K562 (cell line): ENCODE measurements at regions not wholly inside any gene's neighbourhood (a gene's known extent, or its start where the extent isn't known, plus 50 kb on each side); places are given as distances from the start of the nearest gene placed in this dataset.

Source experiments
- ATAC-seq: fragments of 200-7000 bp; cut with Tn5 transposase; 3 replicates; pipeline ENCODE4 v1.9.1; 2020; ENCODE audit warnings: moderate library complexity
- BruUV-seq: library from RNA; stranded (reverse); fragments of 400-500 nt; replicated peaks from 2 replicates; lab custom pipeline; 2021; lab: Mats Ljungman, UMichigan
- CTCF ChIA-PET: fragments of 300-600 bp; formaldehyde crosslinking; extraction: SDS; loops from one replicate; lab custom pipeline; 2021; ENCODE audit warnings: low intra/inter-chr PET ratio; lab: Yijun Ruan, JAX
- POLR2A ChIA-PET: fragments of 300-600, 350-650 bp; sonication (Branson Sonifier 250); formaldehyde crosslinking; extraction: SDS; loops from one replicate; lab custom pipeline; 2021; ENCODE audit warnings: antibody characterized with exemption, inconsistent platforms; lab: Yijun Ruan, JAX
- DNase-seq, 4 experiments: peaks; one replicate each; pipeline versions ENCODE4 v3.0.0 to v3.0.0-alpha.2; 2011 to 2018; ENCODE audit warnings: low spot score in 3 of 4, mixed read lengths in 3 of 4; ENCODE audit errors: extremely low read depth in 1 of 4
- FAIRE-seq: peaks from 2 replicates; lab custom pipeline; 2011; peaks lifted over from hg19 to GRCh38; lab: Jason Lieb, UNC
- H2AFZ ChIP-seq: 2 replicates; pipeline ENCODE4 v1.6.0; 2011; ENCODE audit warnings: low read depth, low read length, control low read depth, inconsistent platforms
- H3K27ac ChIP-seq: fragments of 200-600 bp; 3 replicates; pipeline ENCODE4 v1.8.0; 2011; ENCODE audit warnings: low read depth, mild to moderate bottlenecking, control low read depth, inconsistent platforms, low read length, moderate library complexity, mixed read lengths; ENCODE audit errors: extremely low read depth
- H3K27me3 ChIP-seq, 2 experiments: fragments of 300-600 bp in 1 of 2; 2 replicates in 1 of 2; 3 replicates in 1 of 2; pipeline versions ENCODE4 v1.6.0 to v1.8.0; 2011; ENCODE audit warnings: inconsistent platforms in 2 of 2, low read length in 2 of 2, mild to moderate bottlenecking in 1 of 2, mixed read lengths in 1 of 2, moderate library complexity in 1 of 2; ENCODE audit not compliant: control insufficient read depth in 2 of 2, insufficient read depth in 2 of 2
- H3K36me3 ChIP-seq: fragments of 300-600 bp; 3 replicates; pipeline ENCODE4 v1.8.0; 2011; ENCODE audit warnings: mild to moderate bottlenecking, low read length, inconsistent platforms; ENCODE audit not compliant: control insufficient read depth, insufficient read depth
- H3K4me1 ChIP-seq, 2 experiments: fragments of 200-600 bp in 1 of 2; replicated peaks in 1 of 2; 2 replicates in 1 of 2; 3 replicates in 1 of 2; pipeline versions ENCODE4 v1.5.1 to v1.8.0; 2011; ENCODE audit warnings: inconsistent platforms in 2 of 2, low read length in 2 of 2, mild to moderate bottlenecking in 1 of 2, mixed read lengths in 1 of 2, moderate library complexity in 1 of 2; ENCODE audit not compliant: control insufficient read depth in 2 of 2, insufficient read depth in 2 of 2
- H3K4me2 ChIP-seq: 2 replicates; pipeline ENCODE4 v1.6.1; 2011; ENCODE audit warnings: low read length, control low read depth, inconsistent platforms, mixed read lengths; ENCODE audit not compliant: insufficient read depth
- H3K4me3 ChIP-seq: fragments of 200-600 bp; sonication (generic), shearing (Covaris generic); 2 replicates; pipeline ENCODE4 v1.5.1; 2016; ENCODE audit warnings: control low read depth, inconsistent platforms
- H3K79me2 ChIP-seq: fragments of 200-600 bp; 3 replicates; pipeline ENCODE4 v1.8.0; 2011; ENCODE audit warnings: low read length, inconsistent platforms; ENCODE audit not compliant: control insufficient read depth, insufficient read depth
- H3K9ac ChIP-seq, 2 experiments: 2 replicates each; pipeline versions ENCODE4 v1.6.0 to v1.6.1; 2011; ENCODE audit warnings: low read depth in 2 of 2, low read length in 2 of 2, control low read depth in 1 of 2, inconsistent platforms in 1 of 2, mild to moderate bottlenecking in 1 of 2, mixed read lengths in 1 of 2; ENCODE audit not compliant: insufficient read depth in 1 of 2
- H3K9me1 ChIP-seq: one replicate; pipeline ENCODE4 v1.6.0; 2011; ENCODE audit warnings: inconsistent platforms, mild to moderate bottlenecking, low read length, moderate library complexity; ENCODE audit not compliant: control insufficient read depth, insufficient read depth
- H3K9me3 ChIP-seq: replicated peaks from 2 replicates; pipeline ENCODE4 v1.5.1; 2011; ENCODE audit warnings: low read depth, low read length, inconsistent platforms; ENCODE audit not compliant: control insufficient read depth, insufficient read depth
- H4K20me1 ChIP-seq: replicated peaks from 2 replicates; pipeline ENCODE4 v1.6.1; 2011; ENCODE audit warnings: low read length, inconsistent platforms, mixed read lengths; ENCODE audit not compliant: control insufficient read depth, insufficient read depth
- HDAC1 ChIP-seq, 2 experiments: fragments of 450-650 bp; IDR thresholded peaks; 2 replicates each; pipeline ENCODE4 v1.6.1; 2016 to 2017; ENCODE audit warnings: inconsistent platforms in 1 of 2, mild to moderate bottlenecking in 1 of 2, moderate library complexity in 1 of 2
- NFIC ChIP-seq: fragments of 450-650 bp; IDR thresholded peaks from 2 replicates; pipeline ENCODE4 v1.6.1; 2017; ENCODE audit warnings: mild to moderate bottlenecking, inconsistent platforms
- PHB ChIP-seq: fragments of 250-450 bp; sonication (Bioruptor Pico); IDR thresholded peaks from 2 replicates; pipeline ENCODE4 v1.5.0; 2021
- SRSF7 ChIP-seq: fragments of 200-400 bp; formaldehyde crosslinking; optimal IDR thresholded peaks from 2 replicates; pipeline ENCODE3; 2017; ENCODE audit warnings: mild to moderate bottlenecking, low read depth, low read length
- SRSF9 ChIP-seq: fragments of 200-400 bp; formaldehyde crosslinking; IDR thresholded peaks from 2 replicates; pipeline ENCODE4 v1.6.1; 2017; ENCODE audit warnings: low read depth, low read length, borderline replicate concordance
- ZBTB1 ChIP-seq: sonication (generic); formaldehyde crosslinking; IDR thresholded peaks from 2 replicates; pipeline ENCODE4 v1.8.1; 2023; ENCODE audit warnings: missing genetic modification reagents, low read depth, mild to moderate bottlenecking, borderline replicate concordance
- ZNF133 ChIP-seq: fragments of 250-450 bp; sonication (Bioruptor Pico); IDR thresholded peaks from 2 replicates; pipeline ENCODE4 v1.4.0; 2020; ENCODE audit warnings: mild to moderate bottlenecking
- ZNF253 ChIP-seq: fragments of 250-450 bp; sonication (Bioruptor Pico); conservative IDR thresholded peaks from 2 replicates; pipeline ENCODE4 v1.6.1; 2021; ENCODE audit warnings: mild to moderate bottlenecking
- WGBS: fragments of 100-300 bp; shearing (Covaris generic); methylation state at CpG from one replicate; pipeline ENCODE4 v1.1.6; 2016; ENCODE audit warnings: low coverage, mixed read lengths; ENCODE audit not compliant: insufficient coverage; ENCODE audit errors: missing lambda C conversion rate; 5-methylcytosine and 5-hydroxymethylcytosine counted together
- in situ Hi-C: fragments of 300-500 bp; cut with MboI; formaldehyde crosslinking; loops from 4 replicates; pipeline ENCODE4 v1.15.0; 2018; ENCODE audit warnings: inconsistent platforms, mixed read lengths
- intact Hi-C: fragments of 100-400 bp; cut with micrococcal nuclease; formaldehyde crosslinking; loops from 2 replicates; pipeline ENCODE4 v1.14.2; 2022
- TF ChIP-seq, protein P1 (sequence below): fragments of 450-650 bp; IDR thresholded peaks from one replicate; pipeline ENCODE4 v1.6.1; 2018; ENCODE audit warnings: mild to moderate bottlenecking, moderate library complexity; ENCODE audit not compliant: partially characterized antibody
- TF ChIP-seq, protein P2 (sequence below): fragments of 250-450 bp; sonication (Bioruptor Pico); IDR thresholded peaks from 2 replicates; pipeline ENCODE4 v1.4.0; 2020
- TF ChIP-seq, protein P3 (sequence below): fragments of 450-650 bp; formaldehyde crosslinking; IDR thresholded peaks from 2 replicates; pipeline ENCODE4 v1.4.0; 2020; ENCODE audit warnings: mild to moderate bottlenecking, moderate library complexity
- TF ChIP-seq, protein P4 (sequence below): fragments of 450-650 bp; IDR thresholded peaks from 2 replicates; pipeline ENCODE4 v1.7.1; 2018; ENCODE audit warnings: mild to moderate bottlenecking, low read depth; ENCODE audit not compliant: partially characterized antibody

DNA sequence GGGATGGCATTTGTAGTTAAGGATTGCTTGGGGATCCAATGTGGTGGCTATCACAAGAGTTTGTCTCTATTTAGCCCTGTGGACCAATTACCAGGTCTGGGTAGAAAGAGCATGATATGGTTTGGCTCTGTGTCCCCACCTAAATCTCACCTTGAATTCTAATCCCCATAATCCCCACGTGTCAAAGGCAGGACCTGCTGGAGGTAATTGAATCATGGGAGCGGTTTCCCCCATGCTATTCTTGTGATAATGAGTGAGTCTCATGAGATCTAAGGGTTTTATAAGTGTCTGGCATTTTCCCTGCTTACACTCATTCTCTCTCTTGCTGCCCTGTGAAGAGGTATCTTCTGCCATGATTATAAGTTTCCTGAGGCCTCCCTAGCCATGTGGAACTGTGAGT lies 86.4 kb upstream of the HS3ST4 start:
- Histone ChIP-seq H3K9me1 (no peaks in the 10 kb centered on the region), H3K4me3 (no peak overlapping the region), H3K9me3 (no peaks in the 10 kb centered on the region), H3K4me1 (0 out of 5 replicates have a peak, but pooled peaks cover 0 to 4% of the 10 kb centered on the region in 2 experiments), H3K27me3 (no peaks in the 10 kb centered on the region; a peak in 1 of 5 replicates), H3K4me2 (no peak overlapping the region), H3K9ac (no peak overlapping the region), H3K36me3 (no peaks in the 10 kb centered on the region), H3K27ac (no peak overlapping the region), H2AFZ (no peak overlapping the region), H4K20me1 (no peaks in the 10 kb centered on the region), H3K79me2 (no peaks in the 10 kb centered on the region)
- intact Hi-C loops = no loop called here
- no peak for DNase-seq
- ChIA-PET POLR2A (no interaction called here), CTCF (no interaction called here)
- no peak for ATAC-seq
- no peak for FAIRE-seq
- WGBS = 0% methylated on average over 2 of the region's 2 CpGs
- in situ Hi-C loops = no loop called here
- no TSS peak for BruUV-seq
- TF ChIP-seq ZNF253 (CRISPR knock-in tag) (no peak), PHB (CRISPR knock-in tag) (no peak), SRSF9 (no peak), NFIC (no peak), ZBTB1 (CRISPR knock-in tag) (no peak), SRSF7 (no peak), ZNF133 (CRISPR knock-in tag) (no peak), HDAC1 (IDR thresholded peaks at IDR 0.05) (no peak)
- TF ChIP-seq, protein P1, sequence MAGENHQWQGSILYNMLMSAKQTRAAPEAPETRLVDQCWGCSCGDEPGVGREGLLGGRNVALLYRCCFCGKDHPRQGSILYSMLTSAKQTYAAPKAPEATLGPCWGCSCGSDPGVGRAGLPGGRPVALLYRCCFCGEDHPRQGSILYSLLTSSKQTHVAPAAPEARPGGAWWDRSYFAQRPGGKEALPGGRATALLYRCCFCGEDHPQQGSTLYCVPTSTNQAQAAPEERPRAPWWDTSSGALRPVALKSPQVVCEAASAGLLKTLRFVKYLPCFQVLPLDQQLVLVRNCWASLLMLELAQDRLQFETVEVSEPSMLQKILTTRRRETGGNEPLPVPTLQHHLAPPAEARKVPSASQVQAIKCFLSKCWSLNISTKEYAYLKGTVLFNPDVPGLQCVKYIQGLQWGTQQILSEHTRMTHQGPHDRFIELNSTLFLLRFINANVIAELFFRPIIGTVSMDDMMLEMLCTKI = no peak
- TF ChIP-seq, protein P2, sequence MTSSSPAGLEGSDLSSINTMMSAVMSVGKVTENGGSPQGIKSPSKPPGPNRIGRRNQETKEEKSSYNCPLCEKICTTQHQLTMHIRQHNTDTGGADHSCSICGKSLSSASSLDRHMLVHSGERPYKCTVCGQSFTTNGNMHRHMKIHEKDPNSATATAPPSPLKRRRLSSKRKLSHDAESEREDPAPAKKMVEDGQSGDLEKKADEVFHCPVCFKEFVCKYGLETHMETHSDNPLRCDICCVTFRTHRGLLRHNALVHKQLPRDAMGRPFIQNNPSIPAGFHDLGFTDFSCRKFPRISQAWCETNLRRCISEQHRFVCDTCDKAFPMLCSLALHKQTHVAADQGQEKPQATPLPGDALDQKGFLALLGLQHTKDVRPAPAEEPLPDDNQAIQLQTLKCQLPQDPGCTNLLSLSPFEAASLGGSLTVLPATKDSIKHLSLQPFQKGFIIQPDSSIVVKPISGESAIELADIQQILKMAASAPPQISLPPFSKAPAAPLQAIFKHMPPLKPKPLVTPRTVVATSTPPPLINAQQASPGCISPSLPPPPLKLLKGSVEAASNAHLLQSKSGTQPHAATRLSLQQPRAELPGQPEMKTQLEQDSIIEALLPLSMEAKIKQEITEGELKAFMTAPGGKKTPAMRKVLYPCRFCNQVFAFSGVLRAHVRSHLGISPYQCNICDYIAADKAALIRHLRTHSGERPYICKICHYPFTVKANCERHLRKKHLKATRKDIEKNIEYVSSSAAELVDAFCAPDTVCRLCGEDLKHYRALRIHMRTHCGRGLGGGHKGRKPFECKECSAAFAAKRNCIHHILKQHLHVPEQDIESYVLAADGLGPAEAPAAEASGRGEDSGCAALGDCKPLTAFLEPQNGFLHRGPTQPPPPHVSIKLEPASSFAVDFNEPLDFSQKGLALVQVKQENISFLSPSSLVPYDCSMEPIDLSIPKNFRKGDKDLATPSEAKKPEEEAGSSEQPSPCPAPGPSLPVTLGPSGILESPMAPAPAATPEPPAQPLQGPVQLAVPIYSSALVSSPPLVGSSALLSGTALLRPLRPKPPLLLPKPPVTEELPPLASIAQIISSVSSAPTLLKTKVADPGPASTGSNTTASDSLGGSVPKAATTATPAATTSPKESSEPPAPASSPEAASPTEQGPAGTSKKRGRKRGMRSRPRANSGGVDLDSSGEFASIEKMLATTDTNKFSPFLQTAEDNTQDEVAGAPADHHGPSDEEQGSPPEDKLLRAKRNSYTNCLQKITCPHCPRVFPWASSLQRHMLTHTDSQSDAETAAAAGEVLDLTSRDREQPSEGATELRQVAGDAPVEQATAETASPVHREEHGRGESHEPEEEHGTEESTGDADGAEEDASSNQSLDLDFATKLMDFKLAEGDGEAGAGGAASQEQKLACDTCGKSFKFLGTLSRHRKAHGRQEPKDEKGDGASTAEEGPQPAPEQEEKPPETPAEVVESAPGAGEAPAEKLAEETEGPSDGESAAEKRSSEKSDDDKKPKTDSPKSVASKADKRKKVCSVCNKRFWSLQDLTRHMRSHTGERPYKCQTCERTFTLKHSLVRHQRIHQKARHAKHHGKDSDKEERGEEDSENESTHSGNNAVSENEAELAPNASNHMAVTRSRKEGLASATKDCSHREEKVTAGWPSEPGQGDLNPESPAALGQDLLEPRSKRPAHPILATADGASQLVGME (CRISPR knock-in tag) = no peak
- TF ChIP-seq, protein P3, sequence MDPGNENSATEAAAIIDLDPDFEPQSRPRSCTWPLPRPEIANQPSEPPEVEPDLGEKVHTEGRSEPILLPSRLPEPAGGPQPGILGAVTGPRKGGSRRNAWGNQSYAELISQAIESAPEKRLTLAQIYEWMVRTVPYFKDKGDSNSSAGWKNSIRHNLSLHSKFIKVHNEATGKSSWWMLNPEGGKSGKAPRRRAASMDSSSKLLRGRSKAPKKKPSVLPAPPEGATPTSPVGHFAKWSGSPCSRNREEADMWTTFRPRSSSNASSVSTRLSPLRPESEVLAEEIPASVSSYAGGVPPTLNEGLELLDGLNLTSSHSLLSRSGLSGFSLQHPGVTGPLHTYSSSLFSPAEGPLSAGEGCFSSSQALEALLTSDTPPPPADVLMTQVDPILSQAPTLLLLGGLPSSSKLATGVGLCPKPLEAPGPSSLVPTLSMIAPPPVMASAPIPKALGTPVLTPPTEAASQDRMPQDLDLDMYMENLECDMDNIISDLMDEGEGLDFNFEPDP (CRISPR knock-in tag) = no peak
- TF ChIP-seq, protein P4, sequence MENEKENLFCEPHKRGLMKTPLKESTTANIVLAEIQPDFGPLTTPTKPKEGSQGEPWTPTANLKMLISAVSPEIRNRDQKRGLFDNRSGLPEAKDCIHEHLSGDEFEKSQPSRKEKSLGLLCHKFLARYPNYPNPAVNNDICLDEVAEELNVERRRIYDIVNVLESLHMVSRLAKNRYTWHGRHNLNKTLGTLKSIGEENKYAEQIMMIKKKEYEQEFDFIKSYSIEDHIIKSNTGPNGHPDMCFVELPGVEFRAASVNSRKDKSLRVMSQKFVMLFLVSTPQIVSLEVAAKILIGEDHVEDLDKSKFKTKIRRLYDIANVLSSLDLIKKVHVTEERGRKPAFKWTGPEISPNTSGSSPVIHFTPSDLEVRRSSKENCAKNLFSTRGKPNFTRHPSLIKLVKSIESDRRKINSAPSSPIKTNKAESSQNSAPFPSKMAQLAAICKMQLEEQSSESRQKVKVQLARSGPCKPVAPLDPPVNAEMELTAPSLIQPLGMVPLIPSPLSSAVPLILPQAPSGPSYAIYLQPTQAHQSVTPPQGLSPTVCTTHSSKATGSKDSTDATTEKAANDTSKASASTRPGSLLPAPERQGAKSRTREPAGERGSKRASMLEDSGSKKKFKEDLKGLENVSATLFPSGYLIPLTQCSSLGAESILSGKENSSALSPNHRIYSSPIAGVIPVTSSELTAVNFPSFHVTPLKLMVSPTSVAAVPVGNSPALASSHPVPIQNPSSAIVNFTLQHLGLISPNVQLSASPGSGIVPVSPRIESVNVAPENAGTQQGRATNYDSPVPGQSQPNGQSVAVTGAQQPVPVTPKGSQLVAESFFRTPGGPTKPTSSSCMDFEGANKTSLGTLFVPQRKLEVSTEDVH = no peak
